Stimulated activated CD4-positive, alpha-beta T cell treated with anti-CD3 and anti-CD28 coated beads, Interleukin-15, amount 100 ng/mL, for 1 hour (primary cell): ENCODE measurements at regions not wholly inside any gene's neighbourhood (a gene's known extent, or its start where the extent isn't known, plus 50 kb on each side); places are given as distances from the start of the nearest gene placed in this dataset.

Experiments used
- DNase-seq, 2 donors: peaks; one replicate each; pipeline ENCODE4 v3.0.0-alpha.2; 2020; ENCODE audit warnings: low read depth in 1 of 2, low spot score in 1 of 2

- DNase-seq, result no peak
Measured at GRCh38 chr5:36355516-36355915, 53.8 kb upstream of the RANBP3L start.

- no peak for DNase-seq
Measured at GRCh38 chr5:36356915-36357314, 55.2 kb upstream of the RANBP3L start.

- no peak for DNase-seq
Measured at GRCh38 chr5:36357391-36357975, 55.8 kb upstream of the RANBP3L start.

- DNase-seq, result no peak
Measured at GRCh38 chr5:36359267-36359666, 57.6 kb upstream of the RANBP3L start.

GRCh38 chr5:36360307-36360706, 58.6 kb upstream of the RANBP3L start:
- no peak for DNase-seq

GRCh38 chr5:36363101-36363500, 61.4 kb upstream of the RANBP3L start:
- DNase-seq, result no peak

GRCh38 chr5:36363744-36364143, 62.0 kb upstream of the RANBP3L start:
- DNase-seq, result no peak

GRCh38 chr5:36364473-36364872, 62.8 kb upstream of the RANBP3L start:
- no peak for DNase-seq

- no peak for DNase-seq
Measured at GRCh38 chr5:36365896-36366295, 64.2 kb upstream of the RANBP3L start.

- no peak for DNase-seq
Measured at GRCh38 chr5:36366883-36367282, 65.2 kb upstream of the RANBP3L start.

- no peak for DNase-seq
Measured at GRCh38 chr5:36367524-36367923, 65.8 kb upstream of the RANBP3L start.

GRCh38 chr5:36369219-36369690, 67.6 kb upstream of the RANBP3L start:
- no peak for DNase-seq

- no peak for DNase-seq
Measured at GRCh38 chr5:36370073-36370472, 68.4 kb upstream of the RANBP3L start.

GRCh38 chr5:36371366-36371765, 69.7 kb upstream of the RANBP3L start:
- no peak for DNase-seq

GRCh38 chr5:36373527-36374086, 71.9 kb upstream of the RANBP3L start:
- no peak for DNase-seq

- no peak for DNase-seq
Measured at GRCh38 chr5:36374266-36374862, 72.7 kb upstream of the RANBP3L start.

- DNase-seq, result no peak
Measured at GRCh38 chr5:36377192-36377591, 75.5 kb upstream of the RANBP3L start.

- no peak for DNase-seq
Measured at GRCh38 chr5:36378551-36378950, 76.8 kb upstream of the RANBP3L start.

GRCh38 chr5:36382890-36383289, 81.2 kb upstream of the RANBP3L start:
- DNase-seq, result no peak

- no peak for DNase-seq
Measured at GRCh38 chr5:36383942-36384341, 82.2 kb upstream of the RANBP3L start.

GRCh38 chr5:36384845-36385244, 83.1 kb upstream of the RANBP3L start:
- no peak for DNase-seq

GRCh38 chr5:36385495-36385894, 83.8 kb upstream of the RANBP3L start:
- DNase-seq, result no peak

GRCh38 chr5:36388288-36388687, 86.6 kb upstream of the RANBP3L start:
- no peak for DNase-seq
